Fibroblast of lung (primary cell): ENCODE measurements at regions not wholly inside any gene's neighbourhood (a gene's known extent, or its start where the extent isn't known, plus 50 kb on each side); places are given as distances from the start of the nearest gene placed in this dataset.

Experiments
- EZH2 ChIP-seq: IDR thresholded peaks from 2 replicates; pipeline ENCODE4 v1.5.1; 2012; ENCODE audit warnings: low read length, control low read depth, mild to moderate bottlenecking; ENCODE audit errors: missing control alignments
- TF ChIP-seq, protein P1 (sequence below), 2 donors: IDR thresholded peaks in 1 of 2; conservative IDR thresholded peaks in 1 of 2; 1 replicate in 1 of 2; 2 replicates in 1 of 2; pipeline ENCODE4 v1.5.1; 2011 to 2012; ENCODE audit warnings: low read length in 2 of 2, control low read depth in 1 of 2, inconsistent platforms in 1 of 2, low read depth in 1 of 2, mild to moderate bottlenecking in 1 of 2

DNA sequence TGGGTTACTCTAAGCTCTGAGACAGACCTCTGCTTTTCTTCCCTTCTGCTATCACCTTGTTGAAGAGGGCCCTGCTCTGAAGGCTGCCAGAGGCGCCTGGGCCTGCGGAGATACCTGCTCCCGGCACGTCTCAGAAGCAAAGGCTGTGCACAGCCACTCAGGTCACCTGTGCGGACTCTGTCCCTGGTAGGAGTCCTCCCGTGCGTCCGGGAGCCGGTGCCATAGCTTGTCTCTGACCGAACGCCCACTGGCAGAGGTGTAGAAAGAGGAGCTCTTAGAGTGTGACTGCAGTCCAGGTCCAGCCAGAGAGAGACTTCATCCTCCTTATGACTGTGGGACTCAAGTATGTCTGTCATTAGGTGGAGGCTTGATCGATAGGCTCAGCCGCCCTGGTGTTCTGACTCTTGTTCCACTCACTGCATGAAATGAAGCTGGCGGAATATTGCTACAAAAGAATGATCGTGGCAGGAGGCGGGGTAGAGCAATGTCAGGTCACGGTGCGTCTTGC lies 51.0 kb upstream of the UNC93A start:
- TF ChIP-seq, protein P1, sequence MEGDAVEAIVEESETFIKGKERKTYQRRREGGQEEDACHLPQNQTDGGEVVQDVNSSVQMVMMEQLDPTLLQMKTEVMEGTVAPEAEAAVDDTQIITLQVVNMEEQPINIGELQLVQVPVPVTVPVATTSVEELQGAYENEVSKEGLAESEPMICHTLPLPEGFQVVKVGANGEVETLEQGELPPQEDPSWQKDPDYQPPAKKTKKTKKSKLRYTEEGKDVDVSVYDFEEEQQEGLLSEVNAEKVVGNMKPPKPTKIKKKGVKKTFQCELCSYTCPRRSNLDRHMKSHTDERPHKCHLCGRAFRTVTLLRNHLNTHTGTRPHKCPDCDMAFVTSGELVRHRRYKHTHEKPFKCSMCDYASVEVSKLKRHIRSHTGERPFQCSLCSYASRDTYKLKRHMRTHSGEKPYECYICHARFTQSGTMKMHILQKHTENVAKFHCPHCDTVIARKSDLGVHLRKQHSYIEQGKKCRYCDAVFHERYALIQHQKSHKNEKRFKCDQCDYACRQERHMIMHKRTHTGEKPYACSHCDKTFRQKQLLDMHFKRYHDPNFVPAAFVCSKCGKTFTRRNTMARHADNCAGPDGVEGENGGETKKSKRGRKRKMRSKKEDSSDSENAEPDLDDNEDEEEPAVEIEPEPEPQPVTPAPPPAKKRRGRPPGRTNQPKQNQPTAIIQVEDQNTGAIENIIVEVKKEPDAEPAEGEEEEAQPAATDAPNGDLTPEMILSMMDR (conservative IDR thresholded peaks at IDR 0.05 in 1 of 2, IDR thresholded peaks at IDR 0.05 in 1 of 2; ENCODE audit: low read depth in 1 of 2, low read length in 2 of 2): no peak
- no peak for TF ChIP-seq EZH2
